ENCODE measurements at regions not wholly inside any gene's neighbourhood (a gene's known extent, or its start where the extent isn't known, plus 50 kb on each side); places are given as distances from the start of the nearest gene placed in this dataset.
A peak's percentile ranks its signal among the peaks of the same experiment; 100 is the strongest.
"Not testable (repeated sequence)": the region's sequence is repeated elsewhere in the genome, so short reads cannot be mapped to it uniquely, and the experiment has no call there.

GRCh38 chr14:71399057-71399487, 491.8 kb downstream of the PCNX1 start:
- no peak for DNase-seq

- DNase-seq: no peak
Measured at GRCh38 chr14:71400871-71401321, 493.6 kb downstream of the PCNX1 start.

- DNase-seq: not testable (repeated sequence)
Measured at GRCh38 chr14:71402415-71402814, 495.2 kb downstream of the PCNX1 start.

- no peak for DNase-seq
Measured at GRCh38 chr14:71403656-71404055, 496.4 kb downstream of the PCNX1 start.

GRCh38 chr14:71405676-71406075, 498.4 kb downstream of the PCNX1 start:
- DNase-seq: no peak

- no peak for DNase-seq
Measured at GRCh38 chr14:71408362-71409030, 501.2 kb downstream of the PCNX1 start.

GRCh38 chr14:71410578-71411284, 503.5 kb downstream of the PCNX1 start:
- no peak for DNase-seq

GRCh38 chr14:71411285-71411595, 504.0 kb downstream of the PCNX1 start:
- DNase-seq: no peak

GRCh38 chr14:71411738-71412137, 504.5 kb downstream of the PCNX1 start:
- DNase-seq: no peak

GRCh38 chr14:71414631-71415403, 507.6 kb downstream of the PCNX1 start:
- DNase-seq: no peak

GRCh38 chr14:71415404-71415690, 508.1 kb downstream of the PCNX1 start:
- no peak for DNase-seq

- DNase-seq: no peak
Measured at GRCh38 chr14:71416392-71416791, 509.1 kb downstream of the PCNX1 start.

- no peak for DNase-seq
Measured at GRCh38 chr14:71418532-71419245, 511.4 kb downstream of the PCNX1 start.

GRCh38 chr14:71423481-71423880, 508.7 kb upstream of the RGS6 start:
- no peak for DNase-seq

GRCh38 chr14:71424941-71425340, 507.3 kb upstream of the RGS6 start:
- DNase-seq: no peak

- no peak for DNase-seq
Measured at GRCh38 chr14:71426001-71426400, 506.2 kb upstream of the RGS6 start.

GRCh38 chr14:71429902-71430301, 502.3 kb upstream of the RGS6 start:
- peak in 1 of 3 experiments; percentile 27 for DNase-seq

GRCh38 chr14:71430321-71430677, 501.9 kb upstream of the RGS6 start:
- no peak for DNase-seq

GRCh38 chr14:71430678-71431376, 501.4 kb upstream of the RGS6 start:
- no peak for DNase-seq

- DNase-seq: no peak
Measured at GRCh38 chr14:71432334-71433110, 499.7 kb upstream of the RGS6 start.

GRCh38 chr14:71433303-71433702, 498.9 kb upstream of the RGS6 start:
- DNase-seq: no peak

GRCh38 chr14:71435641-71436040, 496.6 kb upstream of the RGS6 start:
- DNase-seq: not testable (repeated sequence)
